Stomach (tissue), 4 donors: ENCODE measurements at regions not wholly inside any gene's neighbourhood (a gene's known extent, or its start where the extent isn't known, plus 50 kb on each side); places are given as distances from the start of the nearest gene placed in this dataset.

Experiments used
- EP300 ChIP-seq: sonication (generic); formaldehyde crosslinking; IDR thresholded peaks from one replicate; pipeline ENCODE4 v1.6.1; 2017; ENCODE audit warnings: antibody characterized with exemption
- POLR2A ChIP-seq, 4 donors: fragments of 450-650 bp; IDR thresholded peaks; one replicate each; pipeline ENCODE4 v1.6.1; 2016; ENCODE audit warnings: antibody characterized with exemption in 4 of 4, control low read depth in 2 of 4, mild to moderate bottlenecking in 1 of 4, moderate library complexity in 1 of 4
- TF ChIP-seq, protein P1 (sequence below), 7 experiments: fragments of 450-650 bp in 4 of 7; fragments of 200-600 bp in 3 of 7; sonication (generic) in 3 of 7; IDR thresholded peaks; one replicate each; pipeline ENCODE4 v1.5.1; 2016 to 2019; ENCODE audit warnings: antibody characterized with exemption in 7 of 7, control low read depth in 2 of 7, mild to moderate bottlenecking in 1 of 7

DNA sequence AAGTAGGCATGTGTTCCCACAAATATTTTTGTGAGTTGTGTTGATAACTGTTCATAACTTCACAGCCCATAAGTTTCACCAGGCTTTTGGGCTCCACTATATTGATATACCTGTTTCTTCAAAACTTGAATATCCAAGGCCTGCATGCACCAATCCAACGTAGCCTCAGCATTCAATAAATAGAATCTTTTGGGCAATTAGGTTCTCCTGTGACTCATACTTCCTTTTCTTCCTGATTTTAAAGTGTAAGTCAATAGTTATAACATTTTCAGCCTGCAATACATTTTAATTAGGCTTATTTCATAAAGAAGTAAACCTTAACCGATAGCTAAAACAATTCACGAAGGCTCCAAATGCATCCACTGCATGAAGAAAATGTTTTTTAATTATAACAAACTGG lies 97.8 kb upstream of the SPRED1 start:
- no peak for TF ChIP-seq EP300
- TF ChIP-seq, protein P1, sequence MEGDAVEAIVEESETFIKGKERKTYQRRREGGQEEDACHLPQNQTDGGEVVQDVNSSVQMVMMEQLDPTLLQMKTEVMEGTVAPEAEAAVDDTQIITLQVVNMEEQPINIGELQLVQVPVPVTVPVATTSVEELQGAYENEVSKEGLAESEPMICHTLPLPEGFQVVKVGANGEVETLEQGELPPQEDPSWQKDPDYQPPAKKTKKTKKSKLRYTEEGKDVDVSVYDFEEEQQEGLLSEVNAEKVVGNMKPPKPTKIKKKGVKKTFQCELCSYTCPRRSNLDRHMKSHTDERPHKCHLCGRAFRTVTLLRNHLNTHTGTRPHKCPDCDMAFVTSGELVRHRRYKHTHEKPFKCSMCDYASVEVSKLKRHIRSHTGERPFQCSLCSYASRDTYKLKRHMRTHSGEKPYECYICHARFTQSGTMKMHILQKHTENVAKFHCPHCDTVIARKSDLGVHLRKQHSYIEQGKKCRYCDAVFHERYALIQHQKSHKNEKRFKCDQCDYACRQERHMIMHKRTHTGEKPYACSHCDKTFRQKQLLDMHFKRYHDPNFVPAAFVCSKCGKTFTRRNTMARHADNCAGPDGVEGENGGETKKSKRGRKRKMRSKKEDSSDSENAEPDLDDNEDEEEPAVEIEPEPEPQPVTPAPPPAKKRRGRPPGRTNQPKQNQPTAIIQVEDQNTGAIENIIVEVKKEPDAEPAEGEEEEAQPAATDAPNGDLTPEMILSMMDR (IDR thresholded peaks at IDR 0.05): no peak
- no peak for TF ChIP-seq POLR2A (IDR thresholded peaks at IDR 0.05)
